ENCODE measurements at regions not wholly inside any gene's neighbourhood (a gene's known extent, or its start where the extent isn't known, plus 50 kb on each side); places are given as distances from the start of the nearest gene placed in this dataset.

DNA sequence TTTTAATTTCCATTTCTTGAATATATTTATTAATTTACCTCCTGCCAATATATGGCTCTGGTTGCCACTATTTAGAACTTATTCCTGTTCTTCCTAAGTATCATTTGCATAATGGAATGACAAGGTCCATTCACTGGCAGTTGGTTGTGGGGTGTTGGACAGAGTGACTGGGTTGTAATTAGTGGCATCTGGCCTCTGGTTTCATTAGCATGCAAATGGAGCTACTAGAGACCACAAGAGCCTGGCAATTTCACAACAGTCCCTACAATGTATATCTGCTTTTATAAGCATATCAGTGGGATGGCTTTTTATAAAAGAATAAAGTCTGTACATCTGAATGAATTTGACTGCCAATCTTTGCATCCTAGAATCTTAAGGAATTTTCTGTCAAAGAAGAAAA lies 1030.9 kb upstream of the CDH8 start:
- Histone ChIP-seq H3K9ac (ENCODE audit: low read depth in 1 of 2, low read length in 2 of 2) (no peak overlapping the region), H3K9me3 (ENCODE audit: control insufficient read depth in 1 of 2, low read length in 2 of 2) (no peaks in the 10 kb centered on the region), H3K4me3 (ENCODE audit: low read depth in 1 of 2, low read length in 2 of 2) (no peak overlapping the region), H3K36me3 (ENCODE audit: control insufficient read depth in 1 of 2, insufficient read depth in 2 of 2, low read length in 2 of 2) (no peaks in the 10 kb centered on the region), H3K27ac (ENCODE audit: low read depth, low read length) (no peak overlapping the region), H3K4me1 (ENCODE audit: control insufficient read depth in 1 of 2, insufficient read depth in 2 of 2, low read length in 2 of 2) (no peaks in the 10 kb centered on the region), H3K27me3 (ENCODE audit: control insufficient read depth in 1 of 2, insufficient read depth in 2 of 2, low read length in 2 of 2) (no peaks in the 10 kb centered on the region)

DNA sequence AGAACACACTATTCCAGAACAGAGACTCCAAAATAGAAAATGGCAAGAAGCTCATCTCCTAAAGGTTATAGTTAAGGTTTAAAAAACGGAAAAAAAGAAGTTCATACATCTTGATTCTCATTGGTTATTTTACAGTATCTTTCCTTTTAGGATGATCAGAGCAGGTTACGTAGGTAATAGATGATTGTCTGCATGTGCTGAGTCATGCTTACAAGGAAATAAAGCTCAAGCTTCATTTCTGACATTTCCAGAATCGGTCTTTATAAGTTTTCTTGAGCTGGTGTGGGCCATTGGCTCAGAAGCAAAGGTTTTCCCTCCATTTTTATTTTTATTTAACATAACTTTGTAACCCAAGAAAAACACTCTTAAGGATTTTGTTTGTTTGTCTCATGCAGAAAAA lies 1030.3 kb upstream of the CDH8 start:
- no peak overlapping the region for H3K27ac ChIP-seq (ENCODE audit: low read depth, low read length)
- H3K9ac ChIP-seq (ENCODE audit: low read depth in 1 of 2, low read length in 2 of 2), result no peak overlapping the region
- H3K36me3 ChIP-seq (ENCODE audit: control insufficient read depth in 1 of 2, insufficient read depth in 2 of 2, low read length in 2 of 2), result no peaks in the 10 kb centered on the region
- no peak overlapping the region for H3K4me3 ChIP-seq (ENCODE audit: low read depth in 1 of 2, low read length in 2 of 2)
- H3K9me3 ChIP-seq (ENCODE audit: control insufficient read depth in 1 of 2, low read length in 2 of 2), result no peaks in the 10 kb centered on the region
- H3K27me3 ChIP-seq (ENCODE audit: control insufficient read depth in 1 of 2, insufficient read depth in 2 of 2, low read length in 2 of 2), result no peaks in the 10 kb centered on the region
- H3K4me1 ChIP-seq (ENCODE audit: control insufficient read depth in 1 of 2, insufficient read depth in 2 of 2, low read length in 2 of 2), result no peaks in the 10 kb centered on the region

DNA sequence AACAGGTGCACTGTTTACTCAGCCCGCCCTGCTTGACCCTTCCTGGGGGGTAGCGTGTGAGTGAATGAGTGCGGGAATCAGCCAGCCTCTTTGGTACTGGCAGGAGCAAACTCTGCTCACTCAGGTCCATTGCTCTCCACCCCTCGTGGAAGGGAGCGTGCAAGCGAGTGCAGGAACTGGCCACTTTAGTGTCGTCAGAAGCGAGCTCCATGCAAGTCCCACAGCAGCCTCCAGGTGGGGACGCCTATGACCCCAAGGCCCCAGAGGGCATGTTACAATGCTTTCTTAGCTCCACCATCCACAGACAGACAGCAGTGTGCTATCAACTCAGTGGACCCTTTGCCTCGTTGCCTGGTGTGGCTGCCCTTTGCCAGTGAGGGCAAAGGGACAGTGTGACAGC lies 1025.1 kb upstream of the CDH8 start:
- Histone ChIP-seq H3K4me1 (ENCODE audit: control insufficient read depth in 1 of 2, insufficient read depth in 2 of 2, low read length in 2 of 2) (no peaks in the 10 kb centered on the region), H3K27ac (ENCODE audit: low read depth, low read length) (no peak overlapping the region), H3K4me3 (ENCODE audit: low read depth in 1 of 2, low read length in 2 of 2) (no peak overlapping the region), H3K27me3 (ENCODE audit: control insufficient read depth in 1 of 2, insufficient read depth in 2 of 2, low read length in 2 of 2) (no peaks in the 10 kb centered on the region), H3K36me3 (ENCODE audit: control insufficient read depth in 1 of 2, insufficient read depth in 2 of 2, low read length in 2 of 2) (no peaks in the 10 kb centered on the region), H3K9ac (ENCODE audit: low read depth in 1 of 2, low read length in 2 of 2) (no peak overlapping the region), H3K9me3 (ENCODE audit: control insufficient read depth in 1 of 2, low read length in 2 of 2) (peaks cover 0 to 3% of the 10 kb centered on the region in 2 donors)

DNA sequence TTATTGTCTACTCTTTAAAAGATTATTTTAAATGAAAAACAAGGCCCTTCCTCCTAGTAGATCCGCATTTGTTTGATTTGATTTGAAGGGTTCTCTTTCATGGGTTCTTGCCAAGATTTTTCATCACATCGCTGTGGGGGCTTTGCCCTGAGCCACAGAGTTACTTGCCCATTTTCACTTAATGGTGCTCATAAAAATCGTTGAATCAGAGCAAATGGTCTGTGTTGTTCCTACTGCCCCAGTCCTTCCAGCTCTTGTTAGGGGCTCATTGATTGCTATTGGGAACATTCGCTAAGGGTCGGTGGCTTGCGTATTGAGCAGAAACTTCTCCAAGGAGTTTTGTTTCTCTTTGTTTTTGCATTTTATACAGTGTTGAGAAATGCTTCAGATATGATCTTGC lies 1023.4 kb upstream of the CDH8 start:
- Histone ChIP-seq H3K27ac (ENCODE audit: low read depth, low read length) (no peak overlapping the region), H3K9me3 (ENCODE audit: control insufficient read depth in 1 of 2, low read length in 2 of 2) (peaks cover 0 to 3% of the 10 kb centered on the region in 2 donors), H3K27me3 (ENCODE audit: control insufficient read depth in 1 of 2, insufficient read depth in 2 of 2, low read length in 2 of 2) (no peaks in the 10 kb centered on the region), H3K9ac (ENCODE audit: low read depth in 1 of 2, low read length in 2 of 2) (no peak overlapping the region), H3K4me1 (ENCODE audit: control insufficient read depth in 1 of 2, insufficient read depth in 2 of 2, low read length in 2 of 2) (no peaks in the 10 kb centered on the region), H3K36me3 (ENCODE audit: control insufficient read depth in 1 of 2, insufficient read depth in 2 of 2, low read length in 2 of 2) (no peaks in the 10 kb centered on the region), H3K4me3 (ENCODE audit: low read depth in 1 of 2, low read length in 2 of 2) (no peak overlapping the region)

DNA sequence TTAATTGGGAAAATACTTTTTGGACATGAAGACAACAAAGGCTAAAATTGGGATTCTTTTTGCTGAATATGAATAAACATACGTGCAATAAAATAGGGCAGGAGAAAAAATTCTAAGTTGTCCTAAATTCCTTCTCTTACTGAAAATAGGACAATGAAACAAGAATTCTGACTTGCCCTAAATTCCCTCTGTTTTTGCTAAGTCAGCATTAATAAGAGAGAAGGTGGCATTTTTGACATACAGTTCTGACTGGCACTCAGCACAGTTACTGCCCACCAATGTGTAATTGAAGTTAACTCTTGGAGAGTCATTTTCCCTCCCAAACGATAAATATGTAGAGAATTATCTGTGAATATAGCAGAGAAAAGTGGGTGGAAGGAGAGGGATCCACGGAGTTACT lies 1021.1 kb upstream of the CDH8 start:
- no peaks in the 10 kb centered on the region for H3K36me3 ChIP-seq (ENCODE audit: control insufficient read depth in 1 of 2, insufficient read depth in 2 of 2, low read length in 2 of 2)
- no peaks in the 10 kb centered on the region for H3K4me1 ChIP-seq (ENCODE audit: control insufficient read depth in 1 of 2, insufficient read depth in 2 of 2, low read length in 2 of 2)
- peaks cover 0 to 3% of the 10 kb centered on the region in 2 donors for H3K9me3 ChIP-seq (ENCODE audit: control insufficient read depth in 1 of 2, low read length in 2 of 2)

DNA sequence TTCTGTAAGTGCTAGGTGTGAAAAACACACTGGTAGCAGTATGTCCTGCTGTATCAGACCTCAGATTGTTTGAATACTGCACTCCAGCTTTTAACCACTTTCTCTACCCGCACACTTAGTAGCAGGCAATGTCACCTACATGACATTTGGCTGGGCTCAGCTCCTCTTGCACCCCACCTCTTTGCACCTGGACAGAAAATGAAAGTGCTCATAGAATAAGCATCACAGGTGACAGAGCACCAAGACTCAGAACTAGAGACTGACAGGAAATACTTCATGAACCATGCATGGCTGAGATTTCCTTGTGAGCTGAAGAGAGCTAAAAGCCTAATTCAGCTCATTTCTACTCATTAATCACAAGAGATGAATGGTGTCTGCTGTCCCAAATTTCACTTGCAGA lies 1014.2 kb upstream of the CDH8 start:
- Histone ChIP-seq H3K9ac (ENCODE audit: low read depth in 1 of 2, low read length in 2 of 2) (no peak overlapping the region), H3K27ac (ENCODE audit: low read depth, low read length) (no peak overlapping the region), H3K4me1 (ENCODE audit: control insufficient read depth in 1 of 2, insufficient read depth in 2 of 2, low read length in 2 of 2) (no peaks in the 10 kb centered on the region), H3K36me3 (ENCODE audit: control insufficient read depth in 1 of 2, insufficient read depth in 2 of 2, low read length in 2 of 2) (no peaks in the 10 kb centered on the region), H3K4me3 (ENCODE audit: low read depth in 1 of 2, low read length in 2 of 2) (no peak overlapping the region), H3K27me3 (ENCODE audit: control insufficient read depth in 1 of 2, insufficient read depth in 2 of 2, low read length in 2 of 2) (no peaks in the 10 kb centered on the region), H3K9me3 (ENCODE audit: control insufficient read depth in 1 of 2, low read length in 2 of 2) (peaks cover 0 to 4% of the 10 kb centered on the region in 2 donors)

More for the DNA sequence above, 1021.1 kb upstream of the CDH8 start:
- H3K27me3 ChIP-seq (ENCODE audit: control insufficient read depth in 1 of 2, insufficient read depth in 2 of 2, low read length in 2 of 2), result no peaks in the 10 kb centered on the region
- no peak overlapping the region for H3K9ac ChIP-seq (ENCODE audit: low read depth in 1 of 2, low read length in 2 of 2)
- H3K27ac ChIP-seq (ENCODE audit: low read depth, low read length), result no peak overlapping the region
- no peak overlapping the region for H3K4me3 ChIP-seq (ENCODE audit: low read depth in 1 of 2, low read length in 2 of 2)

DNA sequence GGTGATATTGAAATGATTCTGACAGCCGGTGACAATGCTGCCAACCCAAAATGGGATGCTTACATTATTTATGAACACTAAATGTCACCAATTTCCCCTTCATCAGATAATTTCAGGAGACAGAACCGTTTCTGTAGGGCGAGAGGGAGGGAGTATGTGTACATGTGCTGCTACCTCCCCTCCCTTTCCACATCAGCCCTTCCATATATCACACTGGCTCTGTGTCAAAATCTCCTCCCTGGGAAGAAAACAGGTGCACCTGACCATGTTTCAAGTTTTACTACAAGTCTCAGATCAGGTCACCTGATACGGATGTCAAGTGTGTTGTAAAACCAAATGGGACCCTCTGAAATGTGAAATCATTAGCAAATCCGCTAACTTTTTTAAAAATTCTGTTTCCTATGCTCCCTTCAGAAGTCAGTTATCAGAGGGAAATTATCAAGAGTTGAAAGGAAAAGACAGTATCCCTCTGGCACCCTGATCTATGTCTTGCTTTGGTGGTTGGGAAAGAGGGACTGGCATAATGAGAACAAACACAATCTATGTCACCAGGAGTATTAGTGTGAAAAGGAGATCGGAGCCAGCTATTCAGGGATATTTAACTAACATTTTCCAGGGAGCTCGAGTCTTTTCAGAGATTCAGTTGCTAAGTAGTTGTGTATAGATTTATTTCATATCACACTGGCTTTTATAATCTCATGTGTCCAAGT lies 1002.3 kb upstream of the CDH8 start:
- H3K27me3 ChIP-seq (ENCODE audit: control insufficient read depth in 1 of 2, insufficient read depth in 2 of 2, low read length in 2 of 2), result no peaks in the 10 kb centered on the region
- H3K9me3 ChIP-seq (ENCODE audit: control insufficient read depth in 1 of 2, low read length in 2 of 2), result peaks cover 0 to under 1% of the 10 kb centered on the region in 2 donors
- no peak overlapping the region for H3K27ac ChIP-seq (ENCODE audit: low read depth, low read length)
- H3K4me3 ChIP-seq (ENCODE audit: low read depth in 1 of 2, low read length in 2 of 2), result no peak overlapping the region
- no peaks in the 10 kb centered on the region for H3K36me3 ChIP-seq (ENCODE audit: control insufficient read depth in 1 of 2, insufficient read depth in 2 of 2, low read length in 2 of 2)
- H3K9ac ChIP-seq (ENCODE audit: low read depth in 1 of 2, low read length in 2 of 2), result no peak overlapping the region
- no peaks in the 10 kb centered on the region for H3K4me1 ChIP-seq (ENCODE audit: control insufficient read depth in 1 of 2, insufficient read depth in 2 of 2, low read length in 2 of 2)

DNA sequence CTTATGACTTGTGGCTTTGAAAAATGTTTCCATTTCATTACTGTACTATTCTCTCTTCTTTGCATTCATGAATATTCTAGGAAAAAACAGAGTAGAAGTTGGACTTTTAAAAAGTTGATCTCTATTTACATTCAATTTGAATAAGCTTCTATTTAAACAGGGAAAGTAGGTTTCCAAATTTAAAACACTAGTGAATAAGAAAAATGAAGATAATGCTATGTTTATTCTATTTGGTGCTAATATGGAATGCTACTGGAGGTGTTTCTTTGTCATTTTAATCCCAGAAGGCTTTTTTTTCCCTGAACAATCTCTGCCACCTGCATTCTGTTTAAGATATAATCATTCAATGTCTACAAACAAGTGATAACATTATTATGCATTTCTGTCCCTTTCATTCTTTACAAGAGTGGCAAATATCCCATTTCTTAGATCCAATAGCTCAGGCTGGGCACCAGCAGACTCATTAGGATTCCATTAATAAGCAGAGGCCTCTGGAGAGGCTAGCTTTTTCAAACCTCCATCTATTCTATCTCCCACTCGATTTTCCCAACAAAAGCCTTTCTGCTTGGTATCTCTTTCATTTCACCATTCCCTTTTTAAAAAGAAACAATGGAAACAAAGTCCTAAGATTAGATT lies 1001.6 kb upstream of the CDH8 start:
- Histone ChIP-seq H3K27me3 (ENCODE audit: control insufficient read depth in 1 of 2, insufficient read depth in 2 of 2, low read length in 2 of 2) (no peaks in the 10 kb centered on the region), H3K4me3 (ENCODE audit: low read depth in 1 of 2, low read length in 2 of 2) (no peak overlapping the region), H3K4me1 (ENCODE audit: control insufficient read depth in 1 of 2, insufficient read depth in 2 of 2, low read length in 2 of 2) (no peaks in the 10 kb centered on the region), H3K9me3 (ENCODE audit: control insufficient read depth in 1 of 2, low read length in 2 of 2) (peaks cover 0 to 2% of the 10 kb centered on the region in 2 donors), H3K9ac (ENCODE audit: low read depth in 1 of 2, low read length in 2 of 2) (no peak overlapping the region), H3K36me3 (ENCODE audit: control insufficient read depth in 1 of 2, insufficient read depth in 2 of 2, low read length in 2 of 2) (no peaks in the 10 kb centered on the region), H3K27ac (ENCODE audit: low read depth, low read length) (no peak overlapping the region)

DNA sequence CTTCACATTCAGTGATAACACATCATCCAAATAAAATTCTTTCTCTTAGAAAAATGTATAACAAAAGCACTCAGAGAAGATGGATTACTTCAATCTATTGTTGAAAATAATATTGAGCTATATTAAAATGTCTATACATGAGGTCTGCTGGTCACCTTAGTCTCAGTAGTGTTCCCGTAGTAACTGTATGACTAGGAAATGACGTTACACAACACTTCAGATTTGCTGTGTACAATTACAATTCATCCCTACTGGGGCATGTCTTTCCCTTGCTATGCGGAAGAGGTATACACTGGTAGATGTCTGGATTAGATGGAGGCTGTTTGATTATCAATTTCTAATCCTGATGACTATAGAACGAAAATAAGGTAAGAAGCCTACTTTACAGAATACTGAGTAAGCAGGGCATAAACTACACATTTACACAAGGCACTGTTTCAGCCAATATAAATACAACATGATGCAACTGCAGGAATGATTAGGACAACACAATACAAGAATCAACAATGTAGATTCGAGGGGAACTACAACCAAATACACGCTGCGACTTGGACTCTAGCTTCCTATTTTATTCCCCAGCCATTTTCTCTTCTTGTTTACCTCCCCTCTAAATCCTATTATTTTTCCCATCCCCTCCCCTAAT lies 982.5 kb upstream of the CDH8 start:
- H3K36me3 ChIP-seq (ENCODE audit: control insufficient read depth in 1 of 2, insufficient read depth in 2 of 2, low read length in 2 of 2), result no peaks in the 10 kb centered on the region
- H3K27ac ChIP-seq (ENCODE audit: low read depth, low read length), result no peak overlapping the region
- no peaks in the 10 kb centered on the region for H3K27me3 ChIP-seq (ENCODE audit: control insufficient read depth in 1 of 2, insufficient read depth in 2 of 2, low read length in 2 of 2)
- H3K4me1 ChIP-seq (ENCODE audit: control insufficient read depth in 1 of 2, insufficient read depth in 2 of 2, low read length in 2 of 2), result no peaks in the 10 kb centered on the region
- H3K4me3 ChIP-seq (ENCODE audit: low read depth in 1 of 2, low read length in 2 of 2), result no peak overlapping the region
- H3K9me3 ChIP-seq (ENCODE audit: control insufficient read depth in 1 of 2, low read length in 2 of 2), result peaks cover 3 to 13% of the 10 kb centered on the region in 2 donors
- no peak overlapping the region for H3K9ac ChIP-seq (ENCODE audit: low read depth in 1 of 2, low read length in 2 of 2)

DNA sequence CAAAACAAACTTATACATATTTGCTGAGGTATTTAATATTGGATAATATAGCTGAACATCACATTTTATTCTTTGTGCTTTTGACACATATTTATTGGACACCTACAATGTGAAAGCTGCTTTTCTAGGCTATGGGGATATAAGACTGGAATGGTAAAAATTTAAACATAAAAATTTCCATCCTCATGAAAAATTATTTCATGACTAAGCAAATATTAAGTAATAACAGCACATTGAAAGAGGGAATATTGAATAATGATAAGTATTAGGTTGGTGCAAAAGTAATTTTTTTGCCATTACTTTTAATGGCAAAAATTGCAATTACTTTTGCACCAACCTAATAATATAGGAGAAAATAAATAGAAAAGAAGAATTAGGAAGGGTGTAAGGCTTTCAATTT lies 972.5 kb upstream of the CDH8 start:
- no peak overlapping the region for H3K9ac ChIP-seq (ENCODE audit: low read depth in 1 of 2, low read length in 2 of 2)
- H3K4me3 ChIP-seq (ENCODE audit: low read depth in 1 of 2, low read length in 2 of 2), result no peak overlapping the region
- H3K4me1 ChIP-seq (ENCODE audit: control insufficient read depth in 1 of 2, insufficient read depth in 2 of 2, low read length in 2 of 2), result no peaks in the 10 kb centered on the region
- peaks cover 13 to 16% of the 10 kb centered on the region in 2 donors for H3K9me3 ChIP-seq (ENCODE audit: control insufficient read depth in 1 of 2, low read length in 2 of 2)
- no peaks in the 10 kb centered on the region for H3K27me3 ChIP-seq (ENCODE audit: control insufficient read depth in 1 of 2, insufficient read depth in 2 of 2, low read length in 2 of 2)
- H3K27ac ChIP-seq (ENCODE audit: low read depth, low read length), result no peak overlapping the region
- no peaks in the 10 kb centered on the region for H3K36me3 ChIP-seq (ENCODE audit: control insufficient read depth in 1 of 2, insufficient read depth in 2 of 2, low read length in 2 of 2)
